AML-193 (cell line): ENCODE measurements at regions not wholly inside any gene's neighbourhood (a gene's known extent, or its start where the extent isn't known, plus 50 kb on each side); places are given as distances from the start of the nearest gene placed in this dataset.
"Not testable (repeated sequence)": the region's sequence is repeated elsewhere in the genome, so short reads cannot be mapped to it uniquely, and the experiment has no call there.

Source experiments
- DNase-seq, 2 experiments: peaks; one replicate each; lab custom pipeline; 2025; lab: John Stamatoyannopoulos, UW

DNA sequence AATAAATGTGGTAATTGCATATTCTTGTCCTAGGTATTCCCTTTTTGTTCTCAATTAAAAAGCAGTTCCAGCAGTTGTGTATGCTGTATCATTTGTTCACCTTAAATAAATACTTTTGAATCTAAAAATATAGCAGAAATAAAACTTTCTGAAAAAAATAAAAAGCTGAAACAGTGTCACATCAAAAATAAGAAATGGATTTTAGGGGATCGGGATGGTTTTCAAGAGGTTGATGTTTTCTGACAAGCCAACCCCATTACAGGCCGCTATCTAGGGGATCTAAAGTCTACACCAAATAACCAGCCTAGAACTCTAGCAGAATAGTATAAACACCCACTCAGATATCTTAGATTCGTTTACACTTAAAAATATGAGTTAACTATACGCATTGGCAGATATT lies 95.4 kb upstream of the MAML3 start:
- DNase-seq = peak; percentile 15 to 35

DNA sequence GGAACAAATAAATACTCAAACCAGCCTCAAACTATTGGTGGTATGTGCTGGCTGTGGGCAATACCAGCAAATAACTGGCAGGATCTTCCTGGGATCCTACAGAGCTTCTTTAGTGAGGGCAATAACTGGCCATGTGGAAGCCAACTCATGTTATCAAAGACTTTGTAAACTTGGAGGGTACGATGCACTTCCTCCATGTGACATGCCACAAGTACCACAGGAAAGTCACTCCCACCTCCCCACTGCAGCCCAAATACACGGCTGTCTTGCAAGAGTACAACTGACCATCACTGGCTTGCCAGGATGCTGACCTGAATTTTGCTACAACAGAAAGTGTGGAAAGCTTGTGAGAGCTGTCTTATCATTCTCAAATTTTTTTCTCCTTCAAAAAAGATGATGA lies 93.3 kb upstream of the MAML3 start:
- DNase-seq = peak; percentile 4 to 32

GRCh38 chr4:140246216-140246615 lies 92.2 kb upstream of the MAML3 start:
- no peak for DNase-seq

DNA sequence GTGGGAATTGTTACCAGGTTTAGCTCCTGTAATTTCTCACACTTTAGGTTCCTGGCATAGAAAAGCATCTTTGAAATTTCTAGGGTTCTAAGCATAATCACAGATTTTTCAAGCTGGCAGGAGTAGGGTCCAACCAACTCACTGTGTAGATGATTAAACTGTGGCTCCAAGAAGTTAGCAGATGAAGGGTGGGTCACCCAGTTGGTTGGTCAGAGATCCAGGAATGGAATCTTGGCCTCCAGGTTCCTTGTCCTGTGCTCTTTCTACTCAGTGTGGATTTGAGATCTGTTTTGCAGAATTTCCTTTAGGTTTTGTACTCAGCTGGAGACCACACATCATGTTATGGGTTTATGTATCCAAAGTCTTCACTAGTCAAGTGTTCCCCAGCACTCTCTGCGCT lies 90.3 kb upstream of the MAML3 start:
- DNase-seq = no peak

DNA sequence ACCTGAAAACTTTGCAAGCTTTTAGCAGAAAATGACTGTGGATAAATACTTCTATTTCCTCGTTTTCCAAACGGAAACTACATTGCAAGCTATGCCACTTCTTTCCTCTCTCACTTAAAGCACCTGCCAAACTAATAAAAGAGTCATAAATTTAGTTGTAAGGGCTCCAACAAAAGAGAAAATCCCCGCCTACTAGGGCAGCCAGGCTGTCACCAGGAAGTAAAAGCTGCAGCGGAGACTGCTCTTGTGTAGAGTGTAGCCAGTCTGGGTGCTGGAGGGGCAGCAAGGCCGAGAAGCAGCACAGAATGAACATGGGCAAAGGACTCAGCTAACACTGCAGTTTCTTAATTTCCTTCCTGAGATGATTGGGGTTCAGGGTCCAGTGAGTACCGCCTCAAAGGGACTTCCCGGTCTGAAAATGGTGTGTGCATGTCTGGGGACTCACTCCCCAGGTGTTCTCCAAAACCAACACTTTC lies 89.3 kb upstream of the MAML3 start:
- peak; percentile 54 to 59 for DNase-seq

- peak; percentile 54 to 69 for DNase-seq
Measured at GRCh38 chr4:140242357-140243277, 88.6 kb upstream of the MAML3 start.

DNA sequence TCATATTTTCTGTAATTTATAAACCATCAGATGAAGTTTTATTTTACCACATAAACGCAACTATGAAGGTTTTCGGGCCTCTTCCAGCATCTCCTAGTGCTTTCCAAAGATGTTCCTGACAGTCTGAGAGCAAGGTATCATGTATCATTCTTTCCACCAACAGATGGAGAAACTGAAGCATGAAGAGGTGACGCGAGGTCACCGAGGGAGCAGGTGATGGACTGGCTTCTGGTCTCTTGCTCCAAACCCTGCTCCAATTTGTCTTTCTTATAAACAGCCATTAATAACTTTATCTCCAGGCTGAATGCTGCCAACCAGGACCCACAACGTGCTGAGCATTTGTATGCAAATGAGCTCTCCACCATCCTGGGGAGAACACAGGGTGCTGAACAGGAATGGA lies 86.3 kb upstream of the MAML3 start:
- no peak for DNase-seq

- DNase-seq = no peak
Measured at GRCh38 chr4:140239311-140239710, 85.3 kb upstream of the MAML3 start.

- no peak for DNase-seq
Measured at GRCh38 chr4:140238351-140239056, 84.5 kb upstream of the MAML3 start.

DNA sequence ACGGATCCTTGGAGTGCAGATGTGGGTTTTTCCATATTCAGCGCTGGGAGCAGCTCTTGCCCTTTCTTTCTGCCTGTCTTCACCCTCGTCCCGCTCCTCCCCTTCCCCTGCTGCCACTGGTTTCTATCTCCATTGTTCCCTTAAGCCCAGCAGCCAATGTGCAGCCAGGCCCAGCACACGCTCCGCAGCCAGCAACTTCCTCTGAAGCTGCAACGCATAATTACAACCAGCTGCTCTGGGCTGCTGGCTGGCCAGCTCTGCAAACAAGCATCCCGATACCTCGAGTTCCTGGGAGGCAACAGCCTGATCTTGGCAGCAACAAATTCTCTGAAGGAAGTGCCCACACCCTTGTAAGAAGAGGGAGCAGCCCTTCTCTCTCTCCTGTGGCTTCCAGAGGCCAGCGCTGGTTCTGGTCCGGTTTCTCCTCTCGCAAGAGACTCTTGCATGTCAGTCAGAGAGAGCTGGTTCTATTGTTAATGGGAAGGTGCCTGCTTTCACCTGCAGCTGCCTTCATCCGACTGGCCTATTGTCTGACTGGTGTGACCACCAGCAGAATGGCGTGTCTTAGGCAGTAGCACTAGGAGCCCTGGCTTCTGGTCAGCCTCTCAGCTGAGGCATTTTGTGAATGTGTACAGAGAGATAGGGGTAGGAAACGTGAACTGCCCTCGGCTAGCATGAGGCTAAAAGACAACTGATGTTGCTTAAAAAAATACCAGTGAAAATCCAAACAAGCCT lies 83.8 kb upstream of the MAML3 start:
- DNase-seq = peak; percentile 70 to 74

DNA sequence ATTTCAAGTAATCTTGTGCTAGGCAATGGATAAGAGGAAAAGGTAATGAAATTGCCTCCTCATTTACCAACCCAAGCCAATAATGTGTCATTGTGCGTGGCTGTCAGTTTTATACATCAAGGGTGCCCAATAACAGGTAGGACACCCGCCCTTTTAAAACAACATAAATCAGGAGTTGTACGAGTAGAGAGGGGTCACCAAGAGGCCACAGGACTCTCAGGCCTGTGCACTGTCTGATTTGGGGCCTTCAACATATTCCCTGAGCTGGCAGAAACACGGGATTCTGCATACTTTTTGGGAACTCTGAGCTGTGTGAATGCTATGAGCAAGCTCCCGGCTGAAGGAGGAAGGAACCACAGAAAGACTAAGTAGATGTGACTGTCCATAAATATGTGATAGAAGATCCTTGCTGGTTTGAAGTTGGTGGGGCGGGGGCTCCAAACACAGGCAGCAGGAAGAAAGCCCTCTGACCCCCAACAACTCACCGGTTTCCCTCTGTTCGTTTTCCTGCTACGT lies 82.7 kb upstream of the MAML3 start:
- no peak for DNase-seq

DNA sequence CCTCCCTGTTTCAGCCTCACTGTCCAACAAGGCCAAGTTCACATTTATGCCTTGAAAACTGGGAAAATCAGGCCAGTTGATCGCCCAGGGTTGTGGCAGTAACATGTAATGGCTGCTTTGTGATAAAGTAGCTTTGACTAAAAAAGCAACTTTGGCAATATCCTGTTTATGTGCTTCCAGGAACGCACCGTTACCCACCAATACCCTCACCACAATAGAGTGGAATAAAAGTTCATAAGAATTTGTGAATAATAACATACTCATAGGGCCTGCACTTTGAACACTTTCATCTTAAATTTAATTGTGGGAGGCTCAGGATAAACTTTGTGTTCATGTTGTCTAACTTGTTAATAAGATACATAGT lies 80.7 kb upstream of the MAML3 start:
- DNase-seq = no peak

GRCh38 chr4:140233791-140234696 lies 80.1 kb upstream of the MAML3 start:
- DNase-seq = no peak

DNA sequence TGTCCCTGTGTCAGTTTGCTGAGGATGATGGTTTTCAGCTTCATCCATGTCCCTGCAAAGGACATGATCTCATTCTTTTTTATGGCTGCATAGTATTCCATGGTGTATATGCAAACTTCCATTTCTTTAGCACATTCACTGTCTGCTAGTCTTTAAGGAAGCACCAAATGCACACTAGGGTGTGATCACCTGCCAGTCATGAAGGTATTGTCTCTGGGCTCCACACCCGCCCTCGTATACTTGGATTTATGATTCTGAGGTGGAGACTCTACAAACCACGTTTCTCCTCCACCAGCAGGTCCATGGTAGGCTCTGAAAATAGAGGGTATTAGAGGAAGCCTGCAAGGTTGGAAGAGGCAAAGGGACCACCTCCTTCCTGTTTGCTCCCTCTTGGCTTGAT lies 75.9 kb upstream of the MAML3 start:
- DNase-seq = no peak

- DNase-seq = no peak
Measured at GRCh38 chr4:140227286-140227685, 73.3 kb upstream of the MAML3 start.

DNA sequence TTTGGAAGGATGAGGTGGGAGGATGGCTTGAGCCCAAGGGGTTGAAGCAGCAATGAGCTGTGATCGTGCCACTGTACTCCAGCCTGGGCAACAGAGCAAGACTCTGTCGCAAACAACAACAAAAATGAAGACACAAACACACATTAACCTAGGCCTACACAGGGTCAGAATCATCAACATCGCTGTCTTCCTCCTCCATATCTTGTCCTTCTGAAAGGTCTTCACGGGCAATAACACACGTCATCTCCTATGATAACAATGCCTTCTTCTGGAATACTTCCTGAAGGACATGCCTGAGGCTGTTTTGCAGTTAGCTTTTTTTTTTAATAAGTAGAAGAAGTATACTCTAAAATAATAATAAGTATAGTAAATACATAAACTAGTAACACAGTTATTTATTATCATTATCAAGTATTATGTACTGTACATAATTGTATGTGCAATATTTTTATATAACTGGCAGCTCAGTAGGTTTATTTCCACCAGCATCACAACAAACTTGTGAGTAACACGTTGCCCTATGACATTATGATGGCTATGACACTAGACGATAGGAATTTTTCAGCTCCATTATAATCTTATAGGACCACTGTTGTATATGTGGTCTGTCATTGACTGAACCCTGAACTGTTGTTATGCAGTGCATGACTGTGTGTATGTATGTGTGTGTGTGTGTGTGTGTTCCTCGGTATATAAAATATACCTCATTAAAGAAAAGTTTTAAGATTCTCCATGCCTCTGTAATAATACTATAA lies 69.2 kb upstream of the MAML3 start:
- no peak for DNase-seq

GRCh38 chr4:140222171-140222570 lies 68.2 kb upstream of the MAML3 start:
- peak in 1 of 2 experiments; percentile 5 for DNase-seq

DNA sequence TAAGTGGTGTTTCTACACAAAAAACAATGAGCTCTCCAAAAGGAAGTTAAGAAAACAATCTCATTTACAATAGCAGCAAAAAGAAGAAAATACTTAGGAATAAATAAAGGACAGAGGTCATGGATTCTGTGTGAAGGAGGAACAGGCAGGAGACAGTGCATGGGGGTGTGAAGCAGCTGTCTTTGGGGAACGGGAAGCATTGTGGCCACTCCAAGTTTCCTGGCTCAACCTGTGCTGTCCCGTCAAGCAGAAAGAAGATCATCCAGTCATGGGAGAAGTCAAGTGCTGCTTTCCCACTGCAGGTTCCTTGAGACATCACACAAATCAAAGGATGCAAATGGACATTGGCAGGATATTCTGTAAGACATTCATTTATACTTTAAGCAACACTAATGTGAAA lies 66.1 kb upstream of the MAML3 start:
- no peak for DNase-seq

GRCh38 chr4:140219567-140219966 lies 65.6 kb upstream of the MAML3 start:
- DNase-seq = no peak

GRCh38 chr4:140219070-140219469 lies 65.1 kb upstream of the MAML3 start:
- DNase-seq = not testable (repeated sequence)
